ENCODE measurements at regions not wholly inside any gene's neighbourhood (a gene's known extent, or its start where the extent isn't known, plus 50 kb on each side); places are given as distances from the start of the nearest gene placed in this dataset.
"Not testable (repeated sequence)": the region's sequence is repeated elsewhere in the genome, so short reads cannot be mapped to it uniquely, and the experiment has no call there.

DNA sequence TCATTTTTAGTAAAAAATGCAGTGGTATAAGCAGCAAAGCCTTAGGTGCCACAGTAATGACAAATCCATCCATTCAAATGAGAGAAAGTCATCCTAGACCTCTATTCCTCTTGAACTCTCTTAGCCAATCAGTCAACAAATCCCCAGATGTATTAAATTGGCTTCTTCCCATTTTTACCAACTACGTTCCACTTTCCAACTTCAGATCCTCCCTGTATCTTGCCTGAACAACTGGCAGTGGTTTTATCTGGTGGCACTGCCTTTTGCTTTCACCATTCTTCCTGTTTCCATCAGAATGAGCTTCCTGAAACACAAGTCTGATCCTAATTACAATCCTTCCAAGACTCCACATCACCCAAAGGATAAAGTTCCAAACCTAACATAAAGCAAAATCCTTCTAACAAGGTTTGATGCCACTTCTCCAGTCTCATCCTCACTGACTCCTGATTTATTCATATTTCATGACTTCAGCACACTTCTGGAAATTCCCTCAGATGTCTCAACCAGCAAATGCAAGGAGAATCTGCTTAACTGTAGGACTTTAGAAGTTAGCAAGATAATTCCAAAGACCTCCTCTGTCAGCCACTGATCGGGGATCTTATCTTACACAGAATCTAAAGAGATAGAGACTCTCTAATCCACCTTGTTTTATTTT, 69.8 kb upstream of the SLC4A7 start:
- H3K36me3 Mint-ChIP-seq = no peaks in the 10 kb centered on the region

DNA sequence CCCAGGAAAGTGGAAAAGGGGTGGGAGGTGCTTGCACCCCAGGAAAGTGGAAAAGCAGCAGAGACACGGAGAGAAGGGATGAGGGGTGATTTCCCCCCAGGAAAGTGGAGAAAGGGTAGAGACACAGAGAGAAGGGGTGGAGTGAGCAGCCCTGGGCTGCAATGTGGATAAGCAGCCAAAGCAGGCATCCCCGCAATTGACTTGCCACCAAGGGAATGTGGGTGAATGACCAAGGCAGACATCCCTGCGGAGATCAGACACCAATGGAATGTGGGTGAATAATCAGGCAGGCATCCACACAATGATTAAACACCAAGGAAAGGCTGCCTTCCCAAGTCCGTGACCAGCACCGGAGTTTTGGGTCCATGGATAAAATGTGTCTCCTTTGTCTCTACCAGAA, 68.5 kb upstream of the SLC4A7 start:
- H3K4me3 Mint-ChIP-seq; H3K9me3 Mint-ChIP-seq; POLR2A ChIA-PET; H3K27ac Mint-ChIP-seq; H3K27me3 Mint-ChIP-seq; H3K4me1 Mint-ChIP-seq; ATAC-seq (ENCODE audit: low read depth); DNase-seq; H3K36me3 Mint-ChIP-seq: not testable (repeated sequence)

More for the DNA sequence above, 69.8 kb upstream of the SLC4A7 start:
- Mint-ChIP-seq H3K9me3 (peaks cover 8% of the 10 kb centered on the region), H3K4me3 (no peak overlapping the region), H3K27ac (no peak overlapping the region), H3K27me3 (peaks cover 6% of the 10 kb centered on the region), H3K4me1 (no peaks in the 10 kb centered on the region)
- POLR2A ChIA-PET = no interaction called here
- DNase-seq (no peak), ATAC-seq (ENCODE audit: low read depth) (no peak)

DNA sequence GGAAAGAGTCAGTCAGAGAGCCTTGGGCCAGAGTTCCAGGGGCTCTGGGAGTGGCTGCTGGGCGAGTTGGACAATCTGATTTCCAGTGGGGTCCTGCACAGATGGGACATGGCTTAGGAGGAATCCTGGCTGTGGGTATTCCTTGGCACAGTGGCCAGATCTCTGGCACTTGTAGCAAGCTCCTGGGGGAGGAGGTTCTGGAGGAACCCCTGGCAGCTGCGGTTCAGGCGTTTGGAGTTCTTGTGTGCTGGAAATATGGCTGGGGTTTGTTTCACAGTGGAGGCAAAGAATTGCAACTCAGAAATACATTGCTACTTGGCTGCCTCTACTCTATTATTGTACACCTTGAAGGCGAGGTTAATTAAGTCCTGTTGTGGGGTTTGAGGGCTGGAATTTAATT, 67.2 kb upstream of the SLC4A7 start:
- DNase-seq; POLR2A ChIA-PET; H3K27ac Mint-ChIP-seq; H3K9me3 Mint-ChIP-seq; H3K27me3 Mint-ChIP-seq; H3K4me3 Mint-ChIP-seq; H3K4me1 Mint-ChIP-seq; ATAC-seq (ENCODE audit: low read depth); H3K36me3 Mint-ChIP-seq: not testable (repeated sequence)

DNA sequence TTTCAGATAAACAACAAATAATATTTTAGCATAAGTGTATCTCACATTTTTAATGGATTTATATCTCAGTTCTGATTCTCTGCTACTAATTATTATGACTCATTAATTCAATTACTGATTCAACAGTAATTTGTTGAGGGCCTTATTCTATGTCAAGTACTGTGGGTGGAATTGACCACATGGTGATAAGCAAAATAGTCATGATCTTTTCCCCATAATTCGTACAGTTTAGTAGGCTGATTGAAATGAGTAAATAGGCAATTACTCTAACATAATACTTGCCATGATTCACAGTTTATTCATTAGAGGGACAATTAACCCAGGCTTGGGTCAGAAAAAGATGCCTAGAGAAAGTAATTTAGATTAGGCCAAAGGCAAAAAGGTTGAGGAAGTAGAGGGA, 60.9 kb upstream of the SLC4A7 start:
- Mint-ChIP-seq H3K36me3 (no peaks in the 10 kb centered on the region), H3K4me1 (peaks cover 1% of the 10 kb centered on the region), H3K27me3 (no peaks in the 10 kb centered on the region), H3K4me3 (no peak overlapping the region), H3K27ac (no peak overlapping the region), H3K9me3 (no peaks in the 10 kb centered on the region)
- no peak for ATAC-seq (ENCODE audit: low read depth)
- DNase-seq = no peak
- POLR2A ChIA-PET = no interaction called here

DNA sequence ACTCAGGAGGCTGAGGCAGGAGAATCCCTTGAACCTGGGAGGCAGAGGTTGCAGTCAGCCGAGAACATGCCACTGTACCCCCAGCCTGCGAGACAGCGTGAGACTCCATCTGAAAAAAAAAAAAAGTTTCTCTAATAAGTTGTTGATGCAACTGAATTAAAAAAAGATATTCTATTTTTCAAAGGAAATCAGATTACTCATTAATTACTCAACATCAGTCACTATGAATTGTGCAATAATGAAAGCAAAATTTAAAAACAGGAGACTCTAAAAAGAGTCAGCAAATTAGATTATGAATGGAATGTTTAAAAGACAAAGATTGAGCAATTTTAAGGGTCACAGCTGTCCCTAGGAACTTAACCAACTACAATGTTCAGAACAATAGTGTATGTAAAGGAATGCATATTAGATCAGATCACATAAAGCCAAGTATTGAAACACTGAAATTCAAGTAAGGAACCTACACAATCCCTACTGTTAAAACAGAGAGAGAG, 60.2 kb upstream of the SLC4A7 start:
- Mint-ChIP-seq H3K9me3 (no peaks in the 10 kb centered on the region), H3K27me3 (no peaks in the 10 kb centered on the region)
- POLR2A ChIA-PET = no interaction called here

DNA sequence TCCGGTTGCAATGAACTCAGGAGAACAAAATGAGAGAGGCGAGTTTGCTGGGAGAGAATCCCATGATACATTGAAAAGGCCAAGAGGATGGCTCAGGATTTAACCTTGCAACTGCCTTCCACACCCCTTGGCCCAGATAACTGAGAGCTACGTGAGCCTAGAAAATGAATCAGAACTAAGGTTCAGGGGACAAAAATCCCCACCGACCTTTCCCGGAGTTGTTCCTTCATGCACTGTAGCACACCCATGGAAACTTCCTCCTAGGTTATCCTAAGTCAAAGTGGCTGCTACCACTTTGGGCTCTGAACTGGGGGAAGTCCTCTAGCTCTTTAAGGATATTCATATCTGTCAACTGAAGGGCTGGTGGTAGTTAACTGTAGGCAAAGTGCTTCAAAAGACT, 58.3 kb upstream of the SLC4A7 start:
- H3K4me3 Mint-ChIP-seq = no peak overlapping the region
- no peak for DNase-seq
- no peaks in the 10 kb centered on the region for H3K9me3 Mint-ChIP-seq
- H3K4me1 Mint-ChIP-seq = peaks cover 1% of the 10 kb centered on the region
- POLR2A ChIA-PET = no interaction called here
- H3K27ac Mint-ChIP-seq = no peak overlapping the region
- no peak for ATAC-seq (ENCODE audit: low read depth)
- H3K27me3 Mint-ChIP-seq = no peaks in the 10 kb centered on the region
- H3K36me3 Mint-ChIP-seq = no peaks in the 10 kb centered on the region

More for the DNA sequence above, 60.2 kb upstream of the SLC4A7 start:
- Mint-ChIP-seq H3K4me1 (peaks cover 1% of the 10 kb centered on the region), H3K27ac (no peak overlapping the region), H3K4me3 (no peak overlapping the region), H3K36me3 (no peaks in the 10 kb centered on the region)
- ATAC-seq (ENCODE audit: low read depth) (no peak), DNase-seq (no peak)

DNA sequence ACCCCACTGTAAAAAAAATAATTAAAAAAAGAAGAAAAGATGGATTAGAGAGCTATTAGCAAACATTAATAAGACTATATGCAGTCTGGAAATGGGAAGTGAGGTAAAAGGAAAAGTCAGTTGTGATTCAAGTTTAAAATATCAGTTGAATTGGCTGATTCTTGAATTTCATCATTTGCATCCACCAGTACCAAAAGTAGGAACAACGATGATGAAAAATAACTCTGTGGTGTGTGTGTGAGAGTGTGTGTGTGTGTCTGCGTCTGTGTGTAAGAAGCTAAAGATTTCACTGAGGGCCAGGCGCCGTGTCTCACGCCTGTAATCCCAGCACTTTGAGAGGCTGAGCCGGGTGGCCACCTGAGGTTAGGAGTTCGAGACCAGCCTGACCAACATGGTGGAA, 56.0 kb upstream of the SLC4A7 start:
- Mint-ChIP-seq H3K27me3 (no peaks in the 10 kb centered on the region), H3K4me1 (peaks cover 1% of the 10 kb centered on the region), H3K4me3 (no peak overlapping the region), H3K9me3 (no peaks in the 10 kb centered on the region), H3K27ac (no peak overlapping the region), H3K36me3 (no peaks in the 10 kb centered on the region)
- DNase-seq = no peak
- POLR2A ChIA-PET = interaction anchor here (0.7 kb wide), 1 partner anchor 55 kb away, joined by 4 read pairs; no protein-coding TSS in a partner anchor
- no peak for ATAC-seq (ENCODE audit: low read depth)

DNA sequence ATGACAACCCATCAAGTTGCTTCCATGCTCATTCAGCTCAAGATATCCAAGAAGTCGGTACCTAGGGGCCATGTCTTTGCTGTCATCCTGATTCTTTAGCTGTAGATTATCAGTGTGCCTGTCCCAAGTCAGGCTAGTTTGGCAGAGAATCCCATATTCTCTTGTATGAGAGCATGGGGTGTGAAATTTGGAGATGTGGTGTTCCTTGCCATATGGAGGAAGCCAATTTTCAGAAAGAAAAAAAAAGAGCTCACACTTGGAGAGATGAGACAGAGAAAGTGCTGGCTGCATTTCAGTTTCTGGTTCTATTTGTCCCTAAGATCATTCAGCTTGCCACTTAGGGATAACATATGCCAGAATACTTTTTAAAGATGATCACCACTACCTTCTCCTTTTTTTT, 52.3 kb upstream of the SLC4A7 start:
- H3K27ac Mint-ChIP-seq = no peak overlapping the region
- no peaks in the 10 kb centered on the region for H3K36me3 Mint-ChIP-seq
- ATAC-seq (ENCODE audit: low read depth) (no peak), DNase-seq (no peak)
- H3K9me3 Mint-ChIP-seq = no peaks in the 10 kb centered on the region
- peaks cover 2% of the 10 kb centered on the region for H3K27me3 Mint-ChIP-seq
- peaks cover 9% of the 10 kb centered on the region for H3K4me1 Mint-ChIP-seq
- POLR2A ChIA-PET = no interaction called here
- no peak overlapping the region for H3K4me3 Mint-ChIP-seq

DNA sequence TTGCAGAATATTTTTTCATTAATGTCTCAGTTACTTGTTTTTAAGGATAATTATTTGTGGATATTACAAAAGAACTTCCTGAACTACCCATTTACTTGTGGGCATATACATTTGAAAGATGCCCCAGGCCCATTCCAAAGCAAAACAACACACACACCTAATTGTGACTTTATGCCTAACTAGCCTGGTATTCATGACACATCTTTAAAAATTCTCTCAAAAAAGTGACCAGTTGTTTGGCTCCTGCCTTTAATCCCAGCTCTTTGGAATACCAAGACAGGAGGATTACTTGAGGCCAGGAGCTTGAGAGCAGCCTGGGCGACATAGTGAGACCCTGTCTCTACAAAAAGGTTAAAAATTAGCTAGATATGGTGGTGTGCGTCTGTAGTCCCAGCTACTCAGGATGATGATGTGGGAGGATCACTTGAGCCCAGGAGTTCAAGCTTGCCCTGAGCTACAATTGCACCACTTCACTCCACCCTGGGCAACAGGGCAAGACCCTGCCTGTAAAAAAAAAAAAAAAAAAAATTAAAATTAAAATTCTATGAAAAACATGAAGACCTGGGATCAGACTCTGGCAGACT, 51.7 kb upstream of the SLC4A7 start:
- DNase-seq = no peak
- peaks cover 9% of the 10 kb centered on the region for H3K4me1 Mint-ChIP-seq
- H3K27ac Mint-ChIP-seq = no peak overlapping the region
- no peaks in the 10 kb centered on the region for H3K9me3 Mint-ChIP-seq
- no peak overlapping the region for H3K4me3 Mint-ChIP-seq
- no peaks in the 10 kb centered on the region for H3K36me3 Mint-ChIP-seq
- H3K27me3 Mint-ChIP-seq = peaks cover 2% of the 10 kb centered on the region
- POLR2A ChIA-PET = no interaction called here
- ATAC-seq (ENCODE audit: low read depth) = no peak

DNA sequence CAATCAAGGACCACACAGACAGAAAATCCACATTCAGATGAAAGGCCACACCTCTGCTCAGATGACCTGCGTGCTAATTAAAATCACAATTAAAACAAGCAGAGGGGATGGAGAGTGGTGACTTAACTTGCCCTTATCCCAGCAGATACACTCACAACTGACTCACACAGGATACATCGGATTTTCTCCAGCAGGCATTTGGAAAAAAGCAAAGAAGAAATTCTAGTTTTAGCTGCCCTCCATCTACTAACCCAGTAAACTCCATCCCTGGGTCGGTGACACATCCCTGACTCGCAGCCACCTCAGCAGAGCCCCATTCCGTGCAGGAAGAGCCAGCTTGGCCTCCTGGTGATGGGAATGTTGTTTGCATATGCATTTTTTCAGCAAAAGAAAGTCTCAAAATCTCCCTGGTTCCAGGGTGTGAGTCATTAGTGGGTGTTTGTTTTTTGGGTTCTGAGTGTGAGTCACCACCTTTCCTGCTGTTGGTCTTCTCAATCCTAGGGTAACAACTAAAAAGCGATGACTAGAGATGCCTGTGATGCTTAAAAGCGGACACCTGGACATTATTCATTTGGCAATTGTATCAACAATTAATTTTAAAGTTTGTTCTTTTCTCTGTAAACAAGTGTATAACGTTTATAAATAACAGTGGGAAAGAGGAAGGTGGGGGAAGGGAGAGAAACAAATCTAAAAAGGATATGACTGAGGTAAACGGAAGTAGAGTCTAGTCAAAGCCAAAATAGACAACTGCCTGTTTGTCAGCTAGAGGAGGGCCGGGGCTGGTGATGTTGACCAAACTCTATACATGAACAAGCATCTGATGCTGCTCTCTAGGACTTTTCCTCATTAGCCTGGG, 49.8 kb upstream of the SLC4A7 start:
- POLR2A ChIA-PET = interaction anchor here (0.6 kb wide), 1 partner anchor 49 kb away, joined by 5 read pairs; no protein-coding TSS in a partner anchor
- H3K4me3 Mint-ChIP-seq = peak overlapping the region; percentile 15
- no peak for DNase-seq

More for the DNA sequence above, 49.8 kb upstream of the SLC4A7 start:
- H3K9me3 Mint-ChIP-seq = no peaks in the 10 kb centered on the region
- no peaks in the 10 kb centered on the region for H3K36me3 Mint-ChIP-seq
- ATAC-seq (ENCODE audit: low read depth) = peak; percentile 39
- H3K27ac Mint-ChIP-seq = peak overlapping the region; percentile 76
- H3K4me1 Mint-ChIP-seq = peaks cover 9% of the 10 kb centered on the region
- peaks cover 2% of the 10 kb centered on the region for H3K27me3 Mint-ChIP-seq

Data from activated naive CD8-positive, alpha-beta T cell treated with anti-CD3 and anti-CD28 coated beads, Interleukin-2, amount 10 ng/mL, durations not matched to agents 7 days and 5 days (primary cell).